Activated naive CD4-positive, alpha-beta T cell treated with Interleukin-2 at 50 U/mL for 16 hours (primary cell): ENCODE measurements at regions not wholly inside any gene's neighbourhood (a gene's known extent, or its start where the extent isn't known, plus 50 kb on each side); places are given as distances from the start of the nearest gene placed in this dataset.
"Not testable (repeated sequence)": the region's sequence is repeated elsewhere in the genome, so short reads cannot be mapped to it uniquely, and the experiment has no call there.

Experiments used
- DNase-seq: peaks from one replicate; pipeline ENCODE4 v3.0.0-alpha.2; 2020

GRCh38 chr6:84862843-84863242, 98.4 kb upstream of the TBX18 start:
- no peak for DNase-seq

GRCh38 chr6:84860920-84861319, 96.5 kb upstream of the TBX18 start:
- no peak for DNase-seq

- DNase-seq, result no peak
Observed at GRCh38 chr6:84860509-84860908, 96.1 kb upstream of the TBX18 start.

- no peak for DNase-seq
Observed at GRCh38 chr6:84854811-84855400, 90.5 kb upstream of the TBX18 start.

- no peak for DNase-seq
Observed at GRCh38 chr6:84853901-84854300, 89.5 kb upstream of the TBX18 start.

- no peak for DNase-seq
Observed at GRCh38 chr6:84848960-84849359, 84.6 kb upstream of the TBX18 start.

GRCh38 chr6:84847390-84848160, 83.2 kb upstream of the TBX18 start:
- DNase-seq, result no peak

- DNase-seq, result no peak
Observed at GRCh38 chr6:84842525-84843166, 78.2 kb upstream of the TBX18 start.

- not testable (repeated sequence) for DNase-seq
Observed at GRCh38 chr6:84837068-84837866, 72.9 kb upstream of the TBX18 start.

GRCh38 chr6:84836366-84836765, 72.0 kb upstream of the TBX18 start:
- DNase-seq, result no peak

GRCh38 chr6:84835340-84835739, 70.9 kb upstream of the TBX18 start:
- no peak for DNase-seq

- DNase-seq, result not testable (repeated sequence)
Observed at GRCh38 chr6:84831924-84832323, 67.5 kb upstream of the TBX18 start.

GRCh38 chr6:84825461-84825860, 61.1 kb upstream of the TBX18 start:
- DNase-seq, result no peak

GRCh38 chr6:84821314-84821713, 56.9 kb upstream of the TBX18 start:
- not testable (repeated sequence) for DNase-seq

GRCh38 chr6:84816741-84817140, 52.3 kb upstream of the TBX18 start:
- no peak for DNase-seq

- DNase-seq, result no peak
Observed at GRCh38 chr6:84815896-84816735, 51.7 kb upstream of the TBX18 start.
